GM10266 (cell line): ENCODE measurements at regions not wholly inside any gene's neighbourhood (a gene's known extent, or its start where the extent isn't known, plus 50 kb on each side); places are given as distances from the start of the nearest gene placed in this dataset.
"Not testable (repeated sequence)": the region's sequence is repeated elsewhere in the genome, so short reads cannot be mapped to it uniquely, and the experiment has no call there.

ENCODE experiments used
- DNase-seq: peaks from one replicate; pipeline ENCODE4 v3.0.0; 2012; ENCODE audit errors: extremely low spot score
- TF ChIP-seq, protein P1 (sequence below): IDR thresholded peaks from 2 replicates; pipeline ENCODE4 v1.5.1; 2012; ENCODE audit warnings: mild to moderate bottlenecking, low read depth; ENCODE audit not compliant: control insufficient read depth, insufficient read depth; ENCODE audit errors: missing control alignments

DNA sequence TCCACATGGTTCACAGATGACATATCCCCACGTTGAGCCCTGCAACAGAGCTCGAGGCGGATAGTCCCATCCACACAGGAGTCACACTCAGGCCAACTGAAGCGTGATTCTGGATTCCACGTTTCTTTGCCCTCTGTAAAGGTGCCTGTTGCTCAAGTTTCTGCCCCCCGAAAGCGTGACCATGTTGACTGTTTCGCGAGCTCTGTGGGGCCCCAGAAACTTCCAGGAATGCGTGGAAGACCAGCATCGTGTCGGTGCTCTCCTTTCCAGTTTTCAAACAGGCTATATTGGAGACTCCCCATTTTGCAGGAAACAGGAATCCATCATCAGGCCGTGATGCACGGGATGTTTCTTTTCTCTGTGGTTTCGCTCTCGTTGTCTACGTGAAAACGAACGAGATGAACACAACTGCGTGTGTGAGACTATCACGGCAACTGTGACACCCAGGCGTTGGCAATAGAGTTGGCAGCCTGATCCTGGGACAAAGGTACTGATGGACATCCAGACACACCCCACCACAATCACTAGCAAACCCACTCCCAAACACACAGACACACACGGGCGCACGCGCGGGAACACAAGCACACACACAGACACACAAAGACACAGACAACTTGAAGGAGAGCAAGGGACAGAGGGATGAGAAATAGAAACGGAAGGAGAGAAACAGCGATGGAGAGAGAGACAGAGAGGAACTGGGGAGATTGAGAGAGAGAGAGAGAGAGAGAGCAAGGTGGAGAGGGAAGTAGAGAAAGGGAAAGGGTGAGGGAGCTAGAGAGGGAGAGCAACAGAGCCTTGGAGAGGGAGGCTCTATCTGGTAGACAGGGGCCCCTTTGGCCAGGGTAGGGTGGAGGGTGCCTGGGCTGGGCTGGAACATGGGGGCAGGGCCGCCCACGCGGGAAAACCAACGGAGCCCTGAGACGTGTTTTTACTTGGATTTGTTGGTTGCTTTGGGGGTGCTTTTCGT, 1609.3 kb downstream of the SPATA31A7 start:
- not testable (repeated sequence) for DNase-seq

DNA sequence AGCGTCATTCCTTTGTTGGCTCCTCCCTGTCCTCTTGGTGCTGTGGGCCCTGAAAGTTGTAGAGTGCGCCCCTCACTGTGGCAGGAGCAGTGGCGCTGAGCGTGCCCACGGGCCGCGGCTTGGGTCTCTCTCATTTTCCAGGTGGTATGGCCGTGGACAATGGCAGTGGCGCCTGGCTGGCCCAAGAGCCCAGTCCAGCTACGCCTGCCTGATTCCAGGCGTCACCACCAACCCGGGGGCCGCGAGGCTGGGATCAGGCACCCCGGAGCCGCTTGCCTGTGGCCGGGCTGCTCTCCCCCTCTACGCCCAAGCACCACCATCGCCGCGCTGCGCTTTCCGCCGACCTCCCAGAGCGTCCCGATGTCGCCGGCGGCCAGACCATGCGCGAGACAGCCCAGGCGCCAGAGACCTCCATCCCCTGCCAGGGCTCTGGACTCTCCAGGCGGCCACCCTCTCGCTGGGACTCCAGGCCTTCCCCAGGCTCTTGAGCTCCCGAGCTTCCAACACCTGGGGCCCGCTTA, 1610.1 kb downstream of the SPATA31A7 start:
- DNase-seq, result not testable (repeated sequence)

DNA sequence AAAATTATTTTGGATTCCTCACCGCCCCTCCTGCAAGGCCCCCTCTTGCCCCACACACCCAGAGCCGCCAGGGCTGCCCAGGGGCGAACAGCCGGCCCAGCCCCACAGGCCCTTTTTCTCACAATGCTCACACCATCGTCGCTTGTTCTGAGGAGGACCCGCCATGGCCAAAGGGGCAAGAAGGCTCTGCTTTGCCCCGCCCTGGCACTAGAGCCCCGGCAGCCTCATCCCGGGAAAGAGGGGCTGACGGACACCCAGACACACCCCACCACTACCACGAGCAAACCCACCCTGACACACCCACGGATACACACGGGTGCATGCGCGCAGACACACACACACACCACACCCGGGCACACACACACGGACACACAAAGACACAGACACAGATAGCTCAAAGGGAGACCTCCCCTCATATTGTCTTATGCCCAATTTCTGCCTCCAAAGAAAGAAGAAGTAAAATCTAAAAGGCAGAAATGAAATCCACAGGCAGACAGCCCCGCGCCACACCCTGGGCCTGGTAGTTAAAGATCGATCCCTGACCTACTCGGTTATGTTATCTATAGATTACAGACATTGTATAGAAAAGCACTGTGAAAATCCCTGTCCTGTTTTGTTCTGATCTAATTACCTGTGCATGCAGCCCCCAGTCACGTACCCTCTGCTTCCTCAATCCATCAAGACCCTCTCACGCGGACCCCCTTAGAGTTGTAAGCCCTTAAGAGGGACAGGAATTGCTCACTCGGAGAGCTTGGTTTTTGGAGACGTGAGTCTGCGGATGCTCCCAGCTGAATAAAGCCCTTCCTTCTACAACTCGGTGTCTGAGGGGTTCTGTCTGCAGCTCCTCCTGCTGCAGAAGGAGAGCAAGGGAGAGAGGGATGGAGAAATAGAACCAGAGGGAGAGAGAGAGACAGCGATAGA, 1610.9 kb downstream of the SPATA31A7 start:
- DNase-seq, result peak; percentile 16

DNA sequence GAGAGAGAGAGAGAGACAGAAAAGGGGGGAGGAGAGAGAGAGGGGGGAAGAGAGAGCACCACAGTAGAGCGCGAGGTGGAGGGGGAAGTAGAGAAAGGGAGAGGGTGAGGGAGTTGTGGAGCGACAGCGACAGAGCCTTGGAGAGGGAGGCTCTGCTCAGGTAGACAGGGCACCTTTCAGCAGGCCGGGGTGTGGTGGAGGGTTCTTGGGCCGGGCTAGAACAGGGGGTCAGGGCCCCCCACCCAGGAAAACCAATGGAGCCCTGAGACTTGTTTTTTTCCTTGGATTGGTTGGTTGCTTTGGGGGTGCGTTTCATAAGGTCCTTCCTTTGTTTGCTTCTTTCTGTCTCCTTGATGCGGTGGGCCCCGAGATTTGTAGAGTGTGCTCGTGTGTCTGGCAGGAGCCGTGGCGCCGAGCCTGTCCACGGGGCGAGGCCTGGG, 1611.6 kb downstream of the SPATA31A7 start:
- DNase-seq, result not testable (repeated sequence)

DNA sequence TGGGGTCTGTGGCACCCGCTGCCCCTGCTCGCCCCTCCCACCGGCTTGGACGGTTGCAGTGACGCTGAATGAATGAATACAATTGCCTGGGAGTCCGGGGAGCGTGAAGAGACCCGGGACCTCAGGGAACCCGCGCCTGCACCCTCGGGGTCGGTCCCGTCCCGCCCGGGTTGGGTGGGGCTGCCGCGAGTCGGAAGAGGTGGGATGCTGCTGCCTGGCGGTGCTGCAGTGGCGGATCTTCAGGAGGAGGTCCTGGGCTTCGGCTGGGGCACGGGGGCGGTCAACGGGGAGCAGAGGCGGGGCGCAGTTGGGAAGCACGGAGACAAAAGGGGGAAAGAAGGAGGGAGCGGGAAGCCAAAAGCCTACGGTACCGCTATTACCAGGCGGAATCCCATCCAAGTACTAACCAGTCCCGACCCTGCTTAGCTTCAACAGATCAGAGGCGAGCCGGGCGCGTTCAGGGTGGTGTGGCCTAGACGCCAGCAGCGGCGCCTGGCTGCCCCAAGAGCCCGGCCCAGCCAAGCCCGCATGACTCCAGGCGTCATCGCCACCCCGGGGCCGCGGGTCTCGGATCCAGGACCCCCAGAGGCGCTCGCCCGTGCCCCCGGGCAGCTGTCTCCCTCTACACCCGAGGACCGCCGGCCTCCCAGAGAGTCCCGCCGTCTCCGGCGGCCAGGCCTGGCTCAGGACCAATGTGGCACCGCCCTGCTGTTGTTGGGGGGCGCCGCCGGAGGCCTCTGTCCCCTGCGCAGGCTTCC, 1612.3 kb downstream of the SPATA31A7 start:
- TF ChIP-seq, protein P1, sequence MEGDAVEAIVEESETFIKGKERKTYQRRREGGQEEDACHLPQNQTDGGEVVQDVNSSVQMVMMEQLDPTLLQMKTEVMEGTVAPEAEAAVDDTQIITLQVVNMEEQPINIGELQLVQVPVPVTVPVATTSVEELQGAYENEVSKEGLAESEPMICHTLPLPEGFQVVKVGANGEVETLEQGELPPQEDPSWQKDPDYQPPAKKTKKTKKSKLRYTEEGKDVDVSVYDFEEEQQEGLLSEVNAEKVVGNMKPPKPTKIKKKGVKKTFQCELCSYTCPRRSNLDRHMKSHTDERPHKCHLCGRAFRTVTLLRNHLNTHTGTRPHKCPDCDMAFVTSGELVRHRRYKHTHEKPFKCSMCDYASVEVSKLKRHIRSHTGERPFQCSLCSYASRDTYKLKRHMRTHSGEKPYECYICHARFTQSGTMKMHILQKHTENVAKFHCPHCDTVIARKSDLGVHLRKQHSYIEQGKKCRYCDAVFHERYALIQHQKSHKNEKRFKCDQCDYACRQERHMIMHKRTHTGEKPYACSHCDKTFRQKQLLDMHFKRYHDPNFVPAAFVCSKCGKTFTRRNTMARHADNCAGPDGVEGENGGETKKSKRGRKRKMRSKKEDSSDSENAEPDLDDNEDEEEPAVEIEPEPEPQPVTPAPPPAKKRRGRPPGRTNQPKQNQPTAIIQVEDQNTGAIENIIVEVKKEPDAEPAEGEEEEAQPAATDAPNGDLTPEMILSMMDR, result peak; percentile 37
- DNase-seq, result peak; percentile 96

DNA sequence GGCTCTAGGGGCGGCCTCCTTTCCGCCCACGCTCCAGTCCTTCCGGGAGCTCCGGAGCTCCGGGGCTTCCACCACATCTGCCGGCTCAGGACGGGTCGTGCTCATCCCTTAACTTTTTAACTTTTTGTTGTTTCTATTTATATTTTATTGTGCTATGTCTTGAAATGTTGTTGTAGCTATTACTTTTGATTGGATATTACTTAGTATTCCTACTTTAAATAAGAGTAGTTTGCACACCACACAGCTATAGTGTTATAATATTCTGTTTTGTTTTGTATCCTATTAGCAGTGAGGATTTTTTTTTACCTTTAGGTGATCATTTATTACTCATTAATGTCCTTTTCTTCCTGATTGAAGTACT, 1612.9 kb downstream of the SPATA31A7 start:
- DNase-seq, result not testable (repeated sequence)

DNA sequence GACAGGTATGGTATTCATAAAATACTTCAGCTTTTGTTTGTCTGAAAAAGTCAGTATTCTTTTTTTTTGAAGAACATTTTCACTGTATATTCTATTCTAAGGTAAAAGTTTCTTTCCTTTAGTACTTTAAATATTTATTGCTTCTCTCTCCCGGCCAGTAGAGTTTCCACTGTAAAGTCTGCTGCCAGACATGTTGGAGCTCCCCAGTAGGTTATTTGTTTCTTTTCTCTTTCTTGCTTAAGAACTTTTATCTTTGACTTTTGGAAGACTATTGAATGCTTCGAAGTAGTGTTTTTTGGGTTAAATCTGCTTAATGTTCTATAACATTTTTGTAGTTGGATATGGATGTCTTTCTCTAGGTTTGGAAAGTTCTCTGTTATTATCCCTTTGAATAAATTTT, 1613.3 kb downstream of the SPATA31A7 start:
- DNase-seq, result peak; percentile 5

DNA sequence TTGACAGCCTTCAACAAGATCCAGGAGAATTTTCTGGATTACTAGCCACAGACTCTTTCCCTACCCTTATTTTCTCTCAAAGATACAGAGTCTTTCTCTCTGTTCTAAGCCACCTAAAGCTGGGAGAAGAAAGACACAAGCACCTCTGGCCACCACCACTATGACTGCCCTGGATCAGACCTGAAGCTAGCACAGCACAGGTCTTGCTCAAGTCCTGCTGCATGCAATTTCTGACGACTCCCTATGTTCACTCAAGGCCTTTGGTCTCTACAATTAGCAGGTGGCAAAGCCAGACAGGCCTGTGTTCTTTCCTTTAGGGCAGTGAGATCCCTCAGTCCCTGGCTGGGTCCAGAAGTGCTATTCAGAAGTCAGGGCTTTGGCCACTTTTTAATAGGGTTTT, 1614.5 kb downstream of the SPATA31A7 start:
- not testable (repeated sequence) for DNase-seq

DNA sequence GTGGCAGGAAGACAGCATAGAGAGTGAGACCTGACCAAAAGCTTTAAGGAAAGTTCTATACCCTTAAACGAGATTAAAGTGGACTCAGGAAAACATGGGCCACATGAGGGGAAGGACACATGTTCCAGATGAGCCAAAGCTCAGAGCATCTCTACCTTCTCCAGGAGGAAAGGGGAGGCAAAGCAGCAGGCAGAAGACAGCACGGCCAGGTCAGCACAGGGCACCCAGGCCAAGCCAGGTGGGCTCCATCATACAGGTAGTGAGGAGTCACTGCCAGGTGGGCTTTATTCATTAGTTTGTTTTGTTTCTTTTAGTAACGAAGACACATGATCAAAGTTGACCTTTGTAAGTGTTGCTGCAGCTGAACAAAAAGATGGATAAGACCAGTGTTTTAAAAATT, 1617.6 kb downstream of the SPATA31A7 start:
- not testable (repeated sequence) for DNase-seq

DNA sequence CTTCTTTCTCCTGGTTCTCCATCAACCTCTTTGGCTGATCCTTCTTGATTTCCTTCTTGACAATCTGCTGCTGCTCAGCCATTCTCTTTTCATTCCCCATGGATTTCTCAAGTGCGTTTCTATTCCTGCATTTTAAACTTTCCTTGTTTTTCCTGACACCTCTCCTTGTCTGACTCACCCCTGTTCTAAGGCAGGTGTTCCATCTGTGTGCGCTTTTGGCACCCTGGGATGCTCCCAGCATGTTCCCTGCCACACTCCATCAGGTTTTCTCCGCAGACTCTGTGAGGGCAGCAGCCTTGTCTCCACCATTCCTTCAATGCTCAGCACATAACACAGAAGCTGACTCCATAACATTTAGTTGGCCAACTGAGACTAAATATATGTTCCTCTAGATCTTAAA, 1618.2 kb downstream of the SPATA31A7 start:
- not testable (repeated sequence) for DNase-seq

DNA sequence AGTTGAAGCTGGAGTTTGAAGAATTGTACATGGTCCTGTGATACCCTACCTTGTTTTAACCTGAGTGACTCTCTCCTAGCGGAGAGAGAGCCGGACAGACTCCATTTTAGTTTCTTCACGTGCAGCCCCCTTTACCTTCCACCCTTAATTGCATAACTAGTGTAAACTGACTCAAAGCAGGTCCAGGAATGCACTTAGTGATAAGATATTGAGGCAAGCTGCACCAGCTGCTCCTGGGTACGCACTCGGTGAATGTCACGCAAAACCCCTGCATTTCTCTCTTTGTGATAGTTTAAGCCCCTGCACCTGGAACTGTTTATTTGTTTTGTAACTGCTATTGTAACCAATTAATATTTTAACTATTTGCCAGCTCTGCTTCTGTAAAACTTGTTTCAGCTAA, 1620.5 kb downstream of the SPATA31A7 start:
- not testable (repeated sequence) for DNase-seq

DNA sequence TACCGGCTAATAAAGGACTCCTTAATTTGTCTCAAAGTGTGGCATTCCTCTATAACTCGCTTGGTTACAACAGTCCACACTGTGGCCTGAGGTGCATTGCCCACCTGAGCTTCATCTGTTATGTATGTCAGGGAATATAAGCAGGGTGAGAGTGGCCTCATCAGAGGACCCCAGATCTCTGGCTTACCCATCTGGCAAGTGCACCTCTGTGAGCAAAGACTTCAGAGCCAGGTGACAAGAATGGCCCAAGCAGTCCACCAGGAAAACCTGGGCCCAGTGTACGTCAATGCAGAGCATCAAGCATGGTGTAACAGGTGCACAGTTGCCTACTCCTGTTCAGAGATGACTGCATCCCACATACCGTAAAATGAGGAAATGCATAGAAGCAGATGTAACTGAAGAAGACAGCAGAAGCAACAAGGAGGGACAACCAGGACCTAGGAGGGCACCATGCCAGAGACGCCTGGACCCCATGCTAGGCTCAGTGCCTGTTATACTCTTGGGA, 1621.0 kb downstream of the SPATA31A7 start:
- DNase-seq, result not testable (repeated sequence)

DNA sequence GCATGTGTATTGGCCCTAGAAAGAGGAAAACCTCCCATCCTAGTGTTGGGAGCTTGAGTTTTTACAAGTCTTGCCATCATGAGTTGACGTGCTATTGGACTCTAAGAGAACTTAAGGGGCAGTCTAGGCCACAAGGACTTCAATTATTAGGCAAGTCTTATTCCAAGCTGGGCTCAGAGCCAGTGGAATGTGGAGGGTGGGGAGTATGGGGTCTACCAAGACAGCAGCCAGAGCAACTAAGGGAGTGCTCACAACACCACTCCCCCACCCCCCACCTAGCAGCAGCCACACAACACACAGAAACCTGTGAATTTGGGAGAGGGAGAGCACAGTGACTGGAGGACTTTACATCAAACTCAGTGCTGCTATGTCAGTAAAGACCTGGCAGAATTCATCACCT, 1625.6 kb downstream of the SPATA31A7 start:
- not testable (repeated sequence) for DNase-seq

DNA sequence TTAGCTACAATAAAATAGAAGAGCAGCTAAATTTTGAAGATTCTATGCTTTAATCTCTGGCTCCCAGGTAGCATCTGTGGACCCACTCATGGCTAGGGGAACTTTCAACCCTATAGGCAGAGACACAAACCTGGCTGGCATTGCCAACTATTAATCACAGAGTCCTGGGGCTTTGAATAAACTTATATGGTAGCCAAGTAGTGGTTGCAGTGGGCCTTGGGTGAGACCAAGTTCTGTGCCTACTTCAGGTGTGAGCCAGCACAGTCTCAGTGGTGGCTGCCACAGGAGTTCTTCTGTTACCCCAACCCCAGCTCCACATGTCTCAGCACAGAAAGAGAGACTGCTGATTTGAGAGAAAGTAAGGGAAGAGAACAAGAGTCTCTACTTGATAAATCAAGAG, 1626.5 kb downstream of the SPATA31A7 start:
- DNase-seq, result not testable (repeated sequence)

DNA sequence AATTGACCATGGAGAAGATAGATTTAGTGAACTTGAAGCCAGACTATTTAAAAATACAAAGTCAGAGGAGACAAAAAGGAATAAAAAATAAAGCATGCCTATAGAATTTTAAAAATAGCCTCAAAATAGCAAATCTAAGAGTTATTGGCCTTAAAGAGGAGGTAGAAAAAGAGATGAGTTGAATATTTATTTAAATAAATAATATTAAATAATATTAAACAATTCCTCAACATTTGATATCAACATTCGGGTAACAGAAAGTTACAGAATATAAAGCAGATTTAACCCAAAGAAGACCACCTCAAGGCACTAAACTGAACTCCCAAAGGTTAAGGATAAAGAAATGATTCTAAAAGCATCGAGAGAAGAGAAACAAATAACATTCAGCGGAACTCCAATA, 1627.4 kb downstream of the SPATA31A7 start:
- not testable (repeated sequence) for DNase-seq

DNA sequence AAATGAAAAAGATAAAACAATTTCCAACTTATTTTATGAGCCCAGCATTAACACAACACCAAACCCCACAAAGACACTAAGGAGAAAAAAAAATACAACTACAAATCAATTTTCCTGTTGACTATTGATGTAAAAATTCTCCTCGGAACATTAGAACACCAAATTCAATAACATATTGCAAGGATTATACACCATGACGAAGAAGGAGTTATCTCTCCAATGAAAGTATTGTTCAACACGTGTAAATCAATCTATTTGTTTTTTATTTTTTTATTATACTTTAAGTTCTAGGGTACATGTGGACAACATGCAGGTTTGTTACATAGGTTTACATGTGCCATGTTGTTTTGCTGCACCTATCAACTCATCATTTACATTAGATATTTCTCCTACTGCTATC, 1632.3 kb downstream of the SPATA31A7 start:
- DNase-seq, result not testable (repeated sequence)

DNA sequence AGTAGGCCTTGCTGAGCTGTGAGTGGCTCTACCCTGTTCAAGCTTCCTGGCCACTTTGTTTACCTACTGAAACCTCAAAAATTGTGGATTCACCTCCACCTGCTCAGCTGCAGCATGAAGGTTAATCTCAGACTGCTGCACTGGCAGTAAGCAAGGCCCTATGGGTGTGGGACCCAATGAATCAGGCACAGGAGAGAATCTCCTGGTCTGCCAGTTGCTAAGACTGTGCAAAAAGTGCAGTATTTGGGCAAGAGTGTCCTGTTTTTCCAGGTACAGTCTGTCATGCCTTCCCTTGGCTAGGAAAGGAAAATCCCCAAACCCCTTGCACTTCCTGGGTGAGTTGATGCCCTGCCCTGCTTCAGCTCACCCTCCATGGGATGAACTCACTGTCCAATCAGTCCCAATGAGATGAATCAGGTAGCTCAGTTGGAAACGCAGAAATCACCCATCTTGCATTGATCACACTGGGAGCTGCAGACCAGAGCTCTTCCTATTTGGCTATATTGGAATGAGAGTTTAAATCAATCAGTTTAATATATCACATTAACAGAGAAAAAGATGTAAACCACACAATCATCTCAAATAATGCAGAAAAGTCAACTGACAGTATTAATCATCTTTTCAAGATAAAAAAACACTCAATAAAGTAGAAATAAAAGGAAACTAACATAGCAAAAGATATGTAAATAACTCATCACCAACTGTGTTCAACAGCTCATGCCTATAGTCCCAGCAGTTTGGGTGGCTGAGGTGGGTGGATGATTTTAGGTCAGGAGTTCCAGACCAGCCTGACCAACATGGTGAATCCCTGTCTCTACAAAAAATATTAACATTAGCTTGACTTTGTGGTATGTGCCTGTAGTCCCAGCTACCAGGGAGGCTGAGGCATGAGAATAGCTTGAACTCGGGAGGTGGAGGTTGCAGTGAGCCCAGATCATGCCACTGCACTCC, 1638.4 kb downstream of the SPATA31A7 start:
- not testable (repeated sequence) for DNase-seq
